A549 (cell line): ENCODE measurements at regions not wholly inside any gene's neighbourhood (a gene's known extent, or its start where the extent isn't known, plus 50 kb on each side); places are given as distances from the start of the nearest gene placed in this dataset.
"Not testable (repeated sequence)": the region's sequence is repeated elsewhere in the genome, so short reads cannot be mapped to it uniquely, and the experiment has no call there.

Source experiments
- BCL3 ChIP-seq: fragments of >200 bp; sonication (Bioruptor Twin); formaldehyde crosslinking; IDR thresholded peaks from 3 replicates; pipeline ENCODE4 v1.6.1; 2016
- MAX ChIP-seq: IDR thresholded peaks from 2 replicates; pipeline ENCODE4 v1.6.1; 2012
- TF ChIP-seq, protein P1 (sequence below): fragments of >200 bp; sonication (Bioruptor Twin); formaldehyde crosslinking; IDR thresholded peaks from 3 replicates; pipeline ENCODE4 v1.5.1; 2016

- TF ChIP-seq BCL3, MAX: not testable (repeated sequence)
- TF ChIP-seq, protein P1, sequence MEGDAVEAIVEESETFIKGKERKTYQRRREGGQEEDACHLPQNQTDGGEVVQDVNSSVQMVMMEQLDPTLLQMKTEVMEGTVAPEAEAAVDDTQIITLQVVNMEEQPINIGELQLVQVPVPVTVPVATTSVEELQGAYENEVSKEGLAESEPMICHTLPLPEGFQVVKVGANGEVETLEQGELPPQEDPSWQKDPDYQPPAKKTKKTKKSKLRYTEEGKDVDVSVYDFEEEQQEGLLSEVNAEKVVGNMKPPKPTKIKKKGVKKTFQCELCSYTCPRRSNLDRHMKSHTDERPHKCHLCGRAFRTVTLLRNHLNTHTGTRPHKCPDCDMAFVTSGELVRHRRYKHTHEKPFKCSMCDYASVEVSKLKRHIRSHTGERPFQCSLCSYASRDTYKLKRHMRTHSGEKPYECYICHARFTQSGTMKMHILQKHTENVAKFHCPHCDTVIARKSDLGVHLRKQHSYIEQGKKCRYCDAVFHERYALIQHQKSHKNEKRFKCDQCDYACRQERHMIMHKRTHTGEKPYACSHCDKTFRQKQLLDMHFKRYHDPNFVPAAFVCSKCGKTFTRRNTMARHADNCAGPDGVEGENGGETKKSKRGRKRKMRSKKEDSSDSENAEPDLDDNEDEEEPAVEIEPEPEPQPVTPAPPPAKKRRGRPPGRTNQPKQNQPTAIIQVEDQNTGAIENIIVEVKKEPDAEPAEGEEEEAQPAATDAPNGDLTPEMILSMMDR = not testable (repeated sequence)
Observed at GRCh38 chr10:38364073-38364472, 269.9 kb downstream of the ZNF37A start.
